ENCODE measurements at regions not wholly inside any gene's neighbourhood (a gene's known extent, or its start where the extent isn't known, plus 50 kb on each side); places are given as distances from the start of the nearest gene placed in this dataset.
"Not testable (repeated sequence)": the region's sequence is repeated elsewhere in the genome, so short reads cannot be mapped to it uniquely, and the experiment has no call there.

DNA sequence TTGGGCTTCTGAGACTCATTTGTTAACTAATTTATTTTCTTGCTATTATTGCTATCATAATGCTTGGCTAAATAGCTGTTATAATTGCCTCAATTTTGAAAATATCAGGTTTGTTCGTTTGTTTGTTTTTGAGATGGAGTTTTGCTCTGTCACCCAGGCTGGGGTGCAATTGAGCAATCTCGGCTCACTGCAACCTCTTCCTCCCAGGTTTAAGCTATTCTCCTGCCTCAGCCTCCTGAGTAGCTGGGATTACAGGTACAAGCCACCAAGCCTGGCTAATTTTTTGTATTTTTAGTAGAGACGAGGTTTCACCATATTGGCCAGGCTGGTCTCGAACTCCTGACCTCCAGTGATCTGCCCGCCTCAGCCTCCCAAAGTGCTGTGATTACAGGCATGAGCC, 75.0 kb downstream of the ARRDC3 start:
- TF ChIP-seq, protein P1, sequence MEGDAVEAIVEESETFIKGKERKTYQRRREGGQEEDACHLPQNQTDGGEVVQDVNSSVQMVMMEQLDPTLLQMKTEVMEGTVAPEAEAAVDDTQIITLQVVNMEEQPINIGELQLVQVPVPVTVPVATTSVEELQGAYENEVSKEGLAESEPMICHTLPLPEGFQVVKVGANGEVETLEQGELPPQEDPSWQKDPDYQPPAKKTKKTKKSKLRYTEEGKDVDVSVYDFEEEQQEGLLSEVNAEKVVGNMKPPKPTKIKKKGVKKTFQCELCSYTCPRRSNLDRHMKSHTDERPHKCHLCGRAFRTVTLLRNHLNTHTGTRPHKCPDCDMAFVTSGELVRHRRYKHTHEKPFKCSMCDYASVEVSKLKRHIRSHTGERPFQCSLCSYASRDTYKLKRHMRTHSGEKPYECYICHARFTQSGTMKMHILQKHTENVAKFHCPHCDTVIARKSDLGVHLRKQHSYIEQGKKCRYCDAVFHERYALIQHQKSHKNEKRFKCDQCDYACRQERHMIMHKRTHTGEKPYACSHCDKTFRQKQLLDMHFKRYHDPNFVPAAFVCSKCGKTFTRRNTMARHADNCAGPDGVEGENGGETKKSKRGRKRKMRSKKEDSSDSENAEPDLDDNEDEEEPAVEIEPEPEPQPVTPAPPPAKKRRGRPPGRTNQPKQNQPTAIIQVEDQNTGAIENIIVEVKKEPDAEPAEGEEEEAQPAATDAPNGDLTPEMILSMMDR (conservative IDR thresholded peaks at IDR 0.05 in 1 of 2, IDR thresholded peaks at IDR 0.05 in 1 of 2; ENCODE audit: extremely low read depth in 1 of 2, insufficient read depth in 1 of 2, low read depth in 1 of 2, low read length in 2 of 2): not testable (repeated sequence)
- TF ChIP-seq EZH2 (IDR thresholded peaks at IDR 0.05; ENCODE audit: borderline replicate concordance, low read length): not testable (repeated sequence)

All from mammary epithelial cell (primary cell).